Ramos (cell line): ENCODE measurements at regions not wholly inside any gene's neighbourhood (a gene's known extent, or its start where the extent isn't known, plus 50 kb on each side); places are given as distances from the start of the nearest gene placed in this dataset.

ENCODE experiments used
- in situ Hi-C: fragments of 300-500 bp; cut with MboI; formaldehyde crosslinking; loops from one replicate; pipeline ENCODE4 v1.14.3; 2022; ENCODE audit warnings: low sequenced_read_pairs; ENCODE audit not compliant: unreplicated experiment

DNA sequence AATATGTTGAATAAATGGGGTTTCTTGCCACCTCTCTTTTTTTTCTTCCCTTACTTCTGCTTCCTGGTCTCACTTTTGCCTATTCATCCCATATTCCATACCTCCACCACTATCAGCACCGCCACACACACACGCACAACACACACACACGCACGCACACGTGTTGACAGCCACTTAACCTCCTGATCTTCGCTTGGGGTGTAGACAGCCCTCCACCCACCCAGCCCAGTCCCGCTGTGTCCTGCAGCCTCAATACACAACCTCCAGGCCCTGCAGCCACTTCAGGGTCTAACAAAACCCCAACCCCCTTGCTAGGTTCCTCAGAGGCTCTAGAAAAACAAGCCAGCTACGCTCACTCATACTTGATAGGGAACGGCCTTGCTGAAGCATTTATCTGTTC, 72.3 kb downstream of the LINC00237 start:
- in situ Hi-C loops, result no loop called here

DNA sequence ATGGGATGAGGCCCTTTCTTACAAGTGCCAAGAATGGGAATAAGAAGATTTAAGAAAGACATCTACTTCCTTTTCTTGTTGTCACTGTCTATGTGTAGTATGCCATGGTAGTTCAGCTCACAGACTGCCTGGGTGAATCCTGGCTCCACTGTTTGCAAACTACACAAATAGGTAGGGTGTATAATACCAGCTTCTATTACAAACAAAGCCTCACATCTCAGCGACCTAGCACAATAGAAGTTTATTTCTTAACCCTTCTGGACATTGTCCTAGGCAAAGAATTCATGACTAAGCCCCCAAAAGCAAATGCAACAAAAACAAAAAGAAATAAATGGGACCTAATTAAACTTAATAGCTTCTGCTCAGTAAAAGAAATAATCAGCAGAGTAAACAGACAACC, 74.5 kb downstream of the LINC00237 start:
- in situ Hi-C loops, result no loop called here

DNA sequence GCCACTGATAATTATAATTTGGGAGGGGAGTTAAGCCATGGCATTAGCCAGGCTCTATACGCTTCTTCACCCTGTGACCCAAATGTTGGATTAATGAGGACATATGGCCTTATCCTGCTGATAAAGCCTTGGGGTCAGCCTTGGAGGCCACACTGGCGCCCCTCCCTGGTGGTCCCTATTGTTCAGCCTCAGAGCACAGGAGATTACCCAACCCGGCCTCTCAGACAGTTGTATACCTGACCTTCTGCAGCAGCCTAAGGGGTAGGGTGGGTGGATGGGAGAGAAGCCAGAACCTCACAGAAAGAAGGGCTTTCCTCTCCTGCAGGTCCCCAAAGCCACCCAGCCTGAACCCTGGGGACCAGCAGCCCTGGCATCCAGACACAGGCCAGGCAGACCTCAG, 76.8 kb downstream of the LINC00237 start:
- in situ Hi-C loops, result no loop called here

DNA sequence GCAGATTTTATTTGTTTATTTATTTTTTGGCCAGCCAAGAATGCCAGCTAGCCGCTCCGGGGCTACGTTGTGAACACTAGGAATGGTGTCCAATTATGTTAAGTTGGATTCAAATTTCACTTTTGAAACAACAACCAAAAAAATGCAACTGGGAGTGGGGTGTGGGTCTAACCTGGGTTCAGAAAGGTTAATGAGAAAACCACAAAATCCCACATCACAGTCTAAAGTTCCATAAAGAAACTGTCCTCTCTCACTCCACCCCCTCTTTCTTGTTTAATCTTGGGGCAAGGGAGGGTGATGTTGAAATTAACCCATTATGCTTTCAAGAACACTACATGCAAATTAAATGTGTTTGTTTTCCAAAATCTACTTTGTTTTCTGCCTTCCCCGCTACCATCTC, 77.2 kb downstream of the LINC00237 start:
- in situ Hi-C loops, result no loop called here

DNA sequence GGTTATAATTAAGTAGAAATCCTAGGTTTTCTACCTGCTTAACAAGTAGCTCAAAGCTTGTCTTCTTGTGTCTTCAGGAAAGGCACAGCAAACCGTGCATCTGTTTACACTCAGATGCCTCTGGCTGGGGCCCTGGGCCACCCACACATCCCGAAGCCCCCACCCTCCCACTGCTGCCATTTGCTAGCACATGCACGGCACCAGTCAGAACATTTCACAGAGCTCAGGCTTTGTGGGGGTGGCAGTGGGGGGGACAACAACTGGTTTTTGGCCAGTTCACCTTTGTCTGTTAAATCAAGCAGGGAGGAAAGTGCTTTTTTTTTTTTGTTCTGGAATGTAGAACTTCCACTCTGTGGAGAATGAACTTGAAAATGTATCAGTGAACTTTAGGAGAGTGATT, 77.7 kb downstream of the LINC00237 start:
- in situ Hi-C loops, result no loop called here

DNA sequence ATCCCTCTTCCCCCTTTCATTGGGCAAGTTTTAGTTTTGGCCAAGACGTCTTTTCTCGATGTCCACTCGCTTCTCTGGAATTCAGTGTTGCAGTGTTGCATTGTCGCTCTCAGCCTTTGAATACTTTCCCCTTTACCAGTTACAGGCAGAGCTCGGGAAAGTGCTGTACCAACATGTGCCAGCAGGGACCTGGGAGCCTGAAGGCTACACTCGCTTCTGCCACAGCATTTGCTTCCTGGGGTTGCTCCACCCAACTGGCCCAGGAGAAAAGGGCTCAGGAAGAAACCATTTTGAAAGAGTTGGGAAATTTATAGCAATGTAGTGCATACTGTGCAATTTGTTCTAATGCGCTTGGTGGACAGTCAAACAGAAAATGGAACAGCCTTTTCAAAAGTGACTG, 78.6 kb downstream of the LINC00237 start:
- in situ Hi-C loops, result no loop called here

DNA sequence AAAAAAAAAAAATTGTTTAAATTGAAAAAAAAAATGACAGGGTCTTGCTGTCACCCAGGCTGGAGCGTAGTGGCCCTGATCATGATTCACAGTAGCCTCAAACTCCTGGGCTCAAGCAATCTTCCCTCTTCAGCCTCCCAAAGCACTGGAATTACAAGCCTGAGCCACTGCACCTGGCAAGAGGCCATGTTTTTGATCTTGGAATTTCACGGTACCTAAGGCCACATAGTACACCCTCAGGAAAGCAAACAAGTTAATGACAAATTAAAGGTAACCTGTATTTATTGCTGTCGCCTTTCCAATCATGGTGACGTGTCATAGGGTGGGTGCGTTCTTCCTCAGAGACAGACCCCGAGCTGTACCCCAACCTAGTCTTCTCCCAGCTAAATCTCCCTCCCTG, 79.2 kb downstream of the LINC00237 start:
- in situ Hi-C loops, result no loop called here

DNA sequence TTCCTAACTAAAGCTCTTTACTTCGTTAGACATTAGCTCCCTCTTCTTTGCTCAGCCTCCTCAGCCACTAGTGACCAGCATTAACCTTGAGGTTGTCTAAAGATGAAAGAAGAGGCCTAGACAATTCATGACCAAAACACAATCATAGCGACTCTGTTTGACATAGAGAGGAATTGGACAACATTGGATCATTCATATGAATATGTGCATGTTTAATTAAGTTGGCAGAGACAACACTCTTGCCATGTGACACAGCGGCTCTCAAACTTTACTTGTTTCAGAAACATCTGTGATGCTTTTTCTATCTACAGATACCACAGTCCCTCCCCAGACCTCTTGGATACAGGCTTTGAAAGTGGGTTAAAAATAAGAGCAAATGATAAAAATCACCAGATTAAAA, 81.7 kb downstream of the LINC00237 start:
- in situ Hi-C loops, result no loop called here

DNA sequence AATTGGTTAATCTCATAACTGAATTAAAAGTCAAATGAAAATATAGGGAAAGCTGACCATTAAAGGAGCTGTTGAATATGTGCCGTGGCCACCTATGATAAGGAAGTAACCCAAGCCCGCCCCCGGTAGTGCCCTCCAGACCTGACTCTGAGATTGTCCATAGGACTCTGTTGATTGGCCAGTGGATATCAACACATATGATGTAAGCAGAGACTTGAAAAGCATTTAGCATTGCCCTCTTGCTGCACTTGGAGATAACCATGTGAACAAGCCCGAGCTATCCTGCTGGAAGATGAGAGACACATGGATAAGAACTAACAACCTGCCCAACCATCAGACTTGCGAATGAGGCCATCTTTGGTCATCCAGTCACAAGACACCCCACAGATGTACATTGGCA, 83.2 kb downstream of the LINC00237 start:
- in situ Hi-C loops, result no loop called here

DNA sequence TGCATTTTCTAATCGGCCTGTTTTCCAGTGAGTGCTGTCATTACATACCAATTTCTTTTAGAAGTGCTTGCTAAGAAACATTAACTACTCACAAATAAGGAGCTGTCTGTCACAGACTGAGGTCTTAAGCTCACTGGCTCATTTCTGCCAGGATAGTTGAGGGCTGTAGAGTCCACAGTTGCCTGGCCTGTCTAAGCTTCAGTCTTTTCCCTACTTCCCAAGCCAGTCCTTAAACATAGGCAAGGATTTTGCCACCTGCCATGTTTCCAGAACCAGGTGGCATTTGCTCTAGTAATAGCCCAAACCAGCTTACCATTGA, 84.7 kb downstream of the LINC00237 start:
- in situ Hi-C loops, result no loop called here

DNA sequence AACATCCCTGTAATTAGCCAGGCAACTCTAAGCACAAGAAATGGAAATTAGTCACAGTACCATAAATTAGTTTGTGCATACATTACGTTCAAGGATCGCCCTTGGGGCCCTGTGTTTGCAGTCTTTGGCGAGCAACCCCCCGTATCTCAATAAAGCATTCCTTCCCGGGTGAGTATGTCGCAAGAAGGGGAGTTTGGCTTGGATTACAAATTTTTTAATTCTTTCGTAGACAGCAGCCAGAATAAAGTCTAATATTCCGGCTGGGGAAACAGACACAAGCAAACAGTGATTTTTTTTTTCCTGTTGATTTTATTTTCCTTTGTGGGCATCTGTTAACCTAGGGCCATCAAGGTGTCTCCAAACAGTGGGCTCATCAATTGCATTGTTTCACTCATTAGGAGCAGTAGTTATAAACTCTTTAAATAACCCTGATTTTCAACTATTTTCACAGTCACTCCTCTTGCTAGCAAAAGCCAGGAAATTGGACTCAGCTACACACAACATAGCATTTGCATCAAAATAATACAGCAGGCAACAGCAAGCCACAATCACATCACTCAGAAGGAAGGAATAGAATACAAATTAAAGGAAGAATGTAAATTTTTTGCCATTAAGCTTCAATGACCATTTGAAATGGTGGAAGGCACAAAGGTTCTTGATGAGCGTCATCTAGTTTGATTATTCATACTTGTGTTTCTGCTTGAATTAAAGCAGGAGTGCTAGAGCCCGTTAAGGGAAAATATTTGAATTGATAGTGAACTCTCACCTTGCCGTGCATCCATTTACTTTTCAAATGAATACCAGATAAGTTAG, 85.3 kb downstream of the LINC00237 start:
- in situ Hi-C loops, result no loop called here

DNA sequence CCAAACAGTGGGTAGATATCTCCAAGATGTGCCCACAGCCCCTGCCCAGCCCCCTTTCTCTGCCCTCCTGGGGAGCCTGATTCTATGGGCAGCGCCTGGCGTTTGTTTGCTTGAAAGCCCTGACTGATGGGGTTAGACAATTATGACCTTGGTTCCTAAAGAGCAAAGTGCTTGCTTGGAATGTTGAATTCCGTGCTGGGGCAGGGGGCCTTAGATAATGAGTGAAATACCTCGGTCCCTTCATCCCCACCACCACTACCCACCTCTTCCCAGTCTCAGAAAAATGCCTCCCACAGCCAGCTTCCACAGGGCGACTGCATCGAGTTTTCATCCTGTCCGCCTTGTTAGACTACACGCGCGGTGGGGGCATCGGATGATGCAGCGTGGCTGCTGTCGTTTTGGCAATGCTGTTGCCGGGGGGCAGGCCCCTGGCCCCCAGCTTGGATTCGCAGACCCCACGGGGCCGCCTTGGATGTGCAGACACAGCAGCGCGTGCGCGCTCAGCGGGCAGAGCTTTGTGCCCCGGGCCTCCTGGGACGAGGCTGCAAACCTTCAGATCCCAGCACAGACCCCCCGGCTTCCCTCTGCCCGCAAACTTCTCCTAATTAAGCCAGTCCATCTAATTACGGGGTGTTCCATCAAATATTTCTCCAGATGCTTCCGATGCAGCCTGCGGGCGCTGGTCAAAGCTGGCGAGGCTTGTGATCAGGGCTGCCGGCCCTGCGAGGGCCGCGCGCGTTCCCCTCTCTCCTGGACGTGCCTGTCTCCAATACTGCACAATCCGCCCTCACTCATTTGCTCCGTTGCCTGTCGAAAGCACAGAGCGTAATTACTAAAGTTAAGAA, 86.1 kb downstream of the LINC00237 start:
- in situ Hi-C loops, result no loop called here

DNA sequence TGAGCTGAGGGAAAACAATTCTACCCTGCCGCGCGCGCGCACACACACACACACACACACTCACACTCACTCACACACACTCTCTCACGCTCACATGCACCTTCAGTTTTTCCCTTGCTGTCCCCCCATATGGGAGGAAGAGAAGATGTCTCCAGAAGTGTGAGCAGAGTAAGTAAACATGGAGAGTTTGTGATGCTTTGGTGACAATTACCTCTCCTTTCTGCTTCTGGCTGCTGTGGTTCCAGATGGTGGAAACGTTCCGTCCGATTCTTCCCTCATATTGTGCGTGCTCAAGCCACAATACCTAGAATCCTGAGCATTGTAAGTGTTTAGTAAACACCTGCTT, 86.7 kb downstream of the LINC00237 start:
- in situ Hi-C loops, result no loop called here

DNA sequence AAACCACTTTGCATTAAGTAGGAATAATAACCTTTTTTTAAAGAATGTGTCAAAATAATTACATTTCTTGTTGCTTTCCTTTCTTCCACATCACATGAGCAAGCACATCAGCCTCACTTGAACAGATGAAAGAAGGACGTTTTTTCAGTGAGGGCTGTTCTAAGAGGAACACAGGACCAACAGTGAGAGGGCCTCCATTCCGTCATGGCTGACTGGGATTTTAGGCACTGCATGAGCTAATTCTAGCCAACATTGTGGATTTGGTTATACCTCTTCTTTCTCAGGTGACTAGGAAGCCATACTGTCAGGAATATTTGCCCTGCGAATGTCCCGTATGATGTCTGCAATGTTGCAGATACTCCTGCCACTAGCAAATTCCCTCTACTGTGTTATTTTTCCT, 87.6 kb downstream of the LINC00237 start:
- in situ Hi-C loops, result no loop called here

DNA sequence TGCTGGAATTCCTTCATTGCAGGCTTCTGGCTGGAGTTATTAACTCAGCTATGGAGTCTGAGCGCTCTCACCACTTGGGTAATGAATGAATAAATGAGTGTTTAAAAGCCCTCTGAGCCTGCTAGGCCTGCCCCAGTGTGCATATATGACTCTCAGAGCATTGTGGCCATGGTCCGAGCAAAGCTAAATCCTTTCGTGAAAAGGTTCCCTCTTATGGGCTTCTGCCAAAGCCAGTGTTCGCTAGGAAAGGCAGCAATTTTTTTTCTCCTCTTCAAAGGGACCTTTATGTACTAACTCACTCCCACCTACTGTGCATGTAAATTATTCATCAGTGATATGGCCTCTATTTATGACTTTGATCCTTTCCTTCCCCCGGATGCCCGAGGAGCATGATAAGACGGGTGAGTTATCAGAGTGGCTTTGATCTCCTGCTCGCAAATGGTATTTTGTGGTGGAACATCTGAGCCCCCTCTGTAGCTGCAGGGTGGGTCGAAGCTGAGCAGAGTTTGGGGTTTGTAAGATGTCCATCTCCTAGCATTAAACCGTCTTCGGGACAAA, 88.6 kb downstream of the LINC00237 start:
- in situ Hi-C loops, result no loop called here

DNA sequence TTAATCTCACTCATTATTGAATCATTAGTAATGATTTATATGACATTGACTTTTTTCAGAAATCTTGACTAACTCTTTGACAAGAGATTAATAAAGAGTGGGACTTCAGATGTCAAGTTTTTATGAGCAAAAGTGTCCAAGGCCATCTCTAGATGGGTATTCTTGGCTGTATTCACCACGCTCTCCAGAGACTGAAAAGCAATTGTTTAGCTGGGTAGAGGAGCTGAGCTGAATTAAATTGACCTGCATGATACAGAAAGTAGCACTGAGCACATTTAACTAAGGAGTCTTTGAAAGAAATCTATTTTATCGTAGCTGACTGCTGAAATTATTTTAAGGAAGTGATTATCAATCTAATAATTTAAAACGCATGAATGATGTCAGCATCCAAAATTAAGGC, 89.4 kb downstream of the LINC00237 start:
- in situ Hi-C loops, result no loop called here

DNA sequence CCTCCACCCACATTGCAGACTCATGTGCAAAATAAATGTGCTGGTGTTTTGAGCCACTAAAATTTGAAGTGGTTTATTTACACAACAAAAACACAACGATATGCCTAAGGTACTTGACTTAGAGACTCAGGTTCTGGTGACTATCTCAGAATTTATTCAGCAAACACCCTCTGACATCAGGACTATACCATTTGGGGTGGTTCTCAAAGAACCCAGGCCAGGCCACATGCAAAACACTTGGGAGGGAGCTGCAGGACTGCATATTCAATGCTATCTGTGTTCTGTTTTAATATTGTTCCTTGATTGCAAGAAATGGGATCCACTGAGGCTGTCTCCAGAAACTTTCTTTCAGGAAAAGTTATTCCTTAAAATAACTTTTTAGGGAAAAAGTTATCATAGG, 91.6 kb downstream of the LINC00237 start:
- in situ Hi-C loops, result no loop called here

DNA sequence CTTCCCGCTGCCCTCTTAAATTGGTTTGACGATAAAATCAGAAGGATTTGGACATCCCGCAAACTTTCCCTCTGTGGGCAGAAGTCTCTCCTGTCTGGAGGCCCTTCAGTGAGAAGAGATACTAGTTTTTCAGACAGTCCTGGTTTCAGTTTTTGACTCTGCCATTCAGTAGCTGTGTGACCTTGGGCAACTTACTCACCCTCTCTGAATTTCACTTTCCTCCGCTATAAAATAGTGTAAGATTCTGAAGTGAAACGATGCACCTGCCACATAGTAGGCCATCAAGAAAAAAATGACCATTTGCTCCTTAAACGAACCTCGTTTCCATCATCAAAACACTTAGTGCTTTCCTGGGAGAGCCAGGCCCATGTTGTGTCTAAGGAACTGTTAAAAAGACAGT, 97.2 kb downstream of the LINC00237 start:
- in situ Hi-C loops, result no loop called here

DNA sequence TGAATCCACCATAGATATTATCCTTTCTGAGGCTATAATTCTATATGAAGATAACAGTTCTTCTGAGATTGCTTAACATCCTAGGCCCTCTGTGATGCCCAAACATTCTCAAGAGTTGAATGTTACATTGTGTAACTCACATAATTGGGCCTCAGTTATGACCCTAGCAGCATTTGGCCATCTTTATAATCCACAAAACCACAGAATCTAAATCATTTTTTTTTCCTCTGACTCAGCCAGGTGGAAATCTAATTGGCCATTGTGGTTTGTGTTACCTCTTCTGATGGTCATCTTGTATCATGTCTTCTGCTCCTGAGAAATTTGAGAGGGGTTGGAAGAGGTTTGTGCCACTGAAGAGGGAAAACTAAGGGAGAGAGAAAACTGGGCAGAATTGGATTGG, 99.5 kb downstream of the LINC00237 start:
- in situ Hi-C loops, result no loop called here

DNA sequence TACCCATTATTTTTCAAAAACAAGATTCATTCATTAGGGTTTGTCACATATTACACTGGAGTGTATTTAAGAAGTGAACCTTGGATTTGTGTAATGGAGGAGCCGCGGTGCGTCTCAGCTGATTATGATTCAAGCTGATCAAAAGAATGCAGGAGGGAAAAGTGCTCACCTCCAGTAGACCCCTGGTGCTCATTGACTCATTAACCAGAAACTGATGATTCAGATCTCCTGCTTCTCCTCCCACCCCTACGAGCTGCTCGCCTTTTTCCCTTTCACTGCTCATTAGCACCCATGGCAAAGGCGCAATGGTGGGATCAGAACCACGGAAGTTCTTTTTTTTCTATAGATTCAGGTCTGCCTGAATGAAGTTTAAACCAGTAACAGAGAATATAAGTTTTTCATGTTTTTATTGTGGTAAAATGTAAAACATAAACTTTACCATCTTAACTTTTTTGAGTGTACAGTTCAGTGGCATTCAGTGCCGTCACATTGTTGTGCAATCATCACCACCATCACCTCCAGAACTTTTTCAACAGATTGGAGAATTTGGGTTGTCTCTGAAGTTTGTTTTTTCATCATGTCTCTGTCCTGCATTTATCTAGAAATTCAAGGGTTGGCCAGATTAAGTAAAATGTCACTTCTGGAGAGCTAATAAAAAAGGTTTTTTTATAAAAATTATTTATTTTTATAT, 101.6 kb downstream of the LINC00237 start:
- in situ Hi-C loops, result no loop called here

DNA sequence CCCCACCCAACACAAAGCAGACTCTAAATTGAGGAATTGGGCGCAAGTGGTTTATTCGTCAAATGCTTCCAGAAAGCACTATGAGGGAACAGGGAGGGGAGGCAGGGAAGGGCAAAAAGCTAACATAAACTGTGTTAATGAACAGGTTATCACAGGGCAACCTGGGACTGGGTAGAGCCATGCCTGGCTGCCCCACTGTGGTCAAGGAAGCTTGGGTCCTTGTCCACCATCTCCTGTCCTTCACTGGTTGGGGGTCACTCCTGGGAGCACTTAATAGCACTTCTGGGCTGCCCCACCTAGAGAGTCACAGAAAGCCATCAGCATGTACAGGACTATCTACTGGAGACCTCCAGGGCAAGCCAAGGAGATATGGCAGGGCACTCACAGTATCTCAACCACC, 102.3 kb downstream of the LINC00237 start:
- in situ Hi-C loops, result no loop called here
